NCI-H69 (cell line): ENCODE measurements at regions not wholly inside any gene's neighbourhood (a gene's known extent, or its start where the extent isn't known, plus 50 kb on each side); places are given as distances from the start of the nearest gene placed in this dataset.
"Not testable (repeated sequence)": the region's sequence is repeated elsewhere in the genome, so short reads cannot be mapped to it uniquely, and the experiment has no call there.

Experiments
- DNase-seq: peaks from one replicate; lab custom pipeline; 2025; lab: John Stamatoyannopoulos, UW

- no peak for DNase-seq
Measured at GRCh38 chr15:91414124-91414523, 314.1 kb downstream of the SV2B start.

- DNase-seq: not testable (repeated sequence)
Measured at GRCh38 chr15:91415258-91415657, 315.2 kb downstream of the SV2B start.

- DNase-seq: no peak
Measured at GRCh38 chr15:91420689-91421088, 320.6 kb downstream of the SV2B start.

GRCh38 chr15:91422797-91423196 is 322.7 kb downstream of the SV2B start:
- DNase-seq: peak; percentile 6

GRCh38 chr15:91424001-91424400 is 323.9 kb downstream of the SV2B start:
- DNase-seq: no peak

GRCh38 chr15:91426412-91426811 is 326.4 kb downstream of the SV2B start:
- DNase-seq: no peak

GRCh38 chr15:91429973-91430372 is 329.9 kb downstream of the SV2B start:
- no peak for DNase-seq

GRCh38 chr15:91431041-91431715 is 331.1 kb downstream of the SV2B start:
- no peak for DNase-seq

- no peak for DNase-seq
Measured at GRCh38 chr15:91435113-91435512, 335.1 kb downstream of the SV2B start.

- no peak for DNase-seq
Measured at GRCh38 chr15:91444656-91445055, 344.6 kb downstream of the SV2B start.

GRCh38 chr15:91445695-91446228 is 345.7 kb downstream of the SV2B start:
- peak; percentile 18 for DNase-seq

- no peak for DNase-seq
Measured at GRCh38 chr15:91447991-91448644, 348.1 kb downstream of the SV2B start.

GRCh38 chr15:91453376-91453775 is 353.3 kb downstream of the SV2B start:
- DNase-seq: not testable (repeated sequence)

- DNase-seq: peak; percentile 96
Measured at GRCh38 chr15:91456251-91456718, 356.2 kb downstream of the SV2B start.

- no peak for DNase-seq
Measured at GRCh38 chr15:91456921-91457320, 356.9 kb downstream of the SV2B start.

GRCh38 chr15:91461377-91461776 is 361.3 kb downstream of the SV2B start:
- DNase-seq: no peak

GRCh38 chr15:91465086-91465485 is 365.0 kb downstream of the SV2B start:
- peak; percentile 27 for DNase-seq

- peak; percentile 96 for DNase-seq
Measured at GRCh38 chr15:91465696-91466095, 365.6 kb downstream of the SV2B start.

GRCh38 chr15:91468871-91469580 is 369.0 kb downstream of the SV2B start:
- DNase-seq: peak; percentile 90

- peak; percentile 51 for DNase-seq
Measured at GRCh38 chr15:91469632-91470567, 369.8 kb downstream of the SV2B start.

- no peak for DNase-seq
Measured at GRCh38 chr15:91471468-91471867, 371.4 kb downstream of the SV2B start.
